K562 (cell line): ENCODE measurements at regions not wholly inside any gene's neighbourhood (a gene's known extent, or its start where the extent isn't known, plus 50 kb on each side); places are given as distances from the start of the nearest gene placed in this dataset.

Experiments used
- ATAC-seq: fragments of 200-7000 bp; cut with Tn5 transposase; 3 replicates; pipeline ENCODE4 v1.9.1; 2020; ENCODE audit warnings: moderate library complexity
- BruUV-seq: library from RNA; stranded (reverse); fragments of 400-500 nt; replicated peaks from 2 replicates; lab custom pipeline; 2021; lab: Mats Ljungman, UMichigan
- CTCF ChIA-PET: fragments of 300-600 bp; formaldehyde crosslinking; extraction: SDS; loops from one replicate; lab custom pipeline; 2021; ENCODE audit warnings: low intra/inter-chr PET ratio; lab: Yijun Ruan, JAX
- POLR2A ChIA-PET: fragments of 300-600, 350-650 bp; sonication (Branson Sonifier 250); formaldehyde crosslinking; extraction: SDS; loops from one replicate; lab custom pipeline; 2021; ENCODE audit warnings: antibody characterized with exemption, inconsistent platforms; lab: Yijun Ruan, JAX
- DNase-seq, 4 experiments: peaks; one replicate each; pipeline versions ENCODE4 v3.0.0 to v3.0.0-alpha.2; 2011 to 2018; ENCODE audit warnings: low spot score in 3 of 4, mixed read lengths in 3 of 4; ENCODE audit errors: extremely low read depth in 1 of 4
- FAIRE-seq: peaks from 2 replicates; lab custom pipeline; 2011; peaks lifted over from hg19 to GRCh38; lab: Jason Lieb, UNC
- H2AFZ ChIP-seq: 2 replicates; pipeline ENCODE4 v1.6.0; 2011; ENCODE audit warnings: low read depth, low read length, control low read depth, inconsistent platforms
- H3K27ac ChIP-seq: fragments of 200-600 bp; 3 replicates; pipeline ENCODE4 v1.8.0; 2011; ENCODE audit warnings: low read depth, mild to moderate bottlenecking, control low read depth, inconsistent platforms, low read length, moderate library complexity, mixed read lengths; ENCODE audit errors: extremely low read depth
- H3K27me3 ChIP-seq, 2 experiments: fragments of 300-600 bp in 1 of 2; 2 replicates in 1 of 2; 3 replicates in 1 of 2; pipeline versions ENCODE4 v1.6.0 to v1.8.0; 2011; ENCODE audit warnings: inconsistent platforms in 2 of 2, low read length in 2 of 2, mild to moderate bottlenecking in 1 of 2, mixed read lengths in 1 of 2, moderate library complexity in 1 of 2; ENCODE audit not compliant: control insufficient read depth in 2 of 2, insufficient read depth in 2 of 2
- H3K36me3 ChIP-seq: fragments of 300-600 bp; 3 replicates; pipeline ENCODE4 v1.8.0; 2011; ENCODE audit warnings: mild to moderate bottlenecking, low read length, inconsistent platforms; ENCODE audit not compliant: control insufficient read depth, insufficient read depth
- H3K4me1 ChIP-seq, 2 experiments: fragments of 200-600 bp in 1 of 2; replicated peaks in 1 of 2; 2 replicates in 1 of 2; 3 replicates in 1 of 2; pipeline versions ENCODE4 v1.5.1 to v1.8.0; 2011; ENCODE audit warnings: inconsistent platforms in 2 of 2, low read length in 2 of 2, mild to moderate bottlenecking in 1 of 2, mixed read lengths in 1 of 2, moderate library complexity in 1 of 2; ENCODE audit not compliant: control insufficient read depth in 2 of 2, insufficient read depth in 2 of 2
- H3K4me2 ChIP-seq: 2 replicates; pipeline ENCODE4 v1.6.1; 2011; ENCODE audit warnings: low read length, control low read depth, inconsistent platforms, mixed read lengths; ENCODE audit not compliant: insufficient read depth
- H3K4me3 ChIP-seq: fragments of 200-600 bp; sonication (generic), shearing (Covaris generic); 2 replicates; pipeline ENCODE4 v1.5.1; 2016; ENCODE audit warnings: control low read depth, inconsistent platforms
- H3K79me2 ChIP-seq: fragments of 200-600 bp; 3 replicates; pipeline ENCODE4 v1.8.0; 2011; ENCODE audit warnings: low read length, inconsistent platforms; ENCODE audit not compliant: control insufficient read depth, insufficient read depth
- H3K9ac ChIP-seq, 2 experiments: 2 replicates each; pipeline versions ENCODE4 v1.6.0 to v1.6.1; 2011; ENCODE audit warnings: low read depth in 2 of 2, low read length in 2 of 2, control low read depth in 1 of 2, inconsistent platforms in 1 of 2, mild to moderate bottlenecking in 1 of 2, mixed read lengths in 1 of 2; ENCODE audit not compliant: insufficient read depth in 1 of 2
- H3K9me1 ChIP-seq: one replicate; pipeline ENCODE4 v1.6.0; 2011; ENCODE audit warnings: inconsistent platforms, mild to moderate bottlenecking, low read length, moderate library complexity; ENCODE audit not compliant: control insufficient read depth, insufficient read depth
- H3K9me3 ChIP-seq: replicated peaks from 2 replicates; pipeline ENCODE4 v1.5.1; 2011; ENCODE audit warnings: low read depth, low read length, inconsistent platforms; ENCODE audit not compliant: control insufficient read depth, insufficient read depth
- H4K20me1 ChIP-seq: replicated peaks from 2 replicates; pipeline ENCODE4 v1.6.1; 2011; ENCODE audit warnings: low read length, inconsistent platforms, mixed read lengths; ENCODE audit not compliant: control insufficient read depth, insufficient read depth
- CHD2 ChIP-seq: IDR thresholded peaks from 2 replicates; pipeline ENCODE4 v1.6.1; 2011; ENCODE audit warnings: low read depth, low read length
- CSDE1 ChIP-seq, 2 experiments: fragments of 450-650 bp; IDR thresholded peaks; 2 replicates each; pipeline ENCODE4 v1.6.1; 2016; ENCODE audit warnings: mild to moderate bottlenecking in 1 of 2
- HMGN3 ChIP-seq: IDR thresholded peaks from 2 replicates; pipeline ENCODE4 v1.6.1; 2011; ENCODE audit warnings: borderline replicate concordance, low read depth, mild to moderate bottlenecking, mixed read lengths, low read length; ENCODE audit not compliant: insufficient read length; ENCODE audit errors: extremely low read depth
- RFX7 ChIP-seq: fragments of 250-450 bp; sonication (Bioruptor Pico); IDR thresholded peaks from 2 replicates; pipeline ENCODE4 v1.5.1; 2021; ENCODE audit warnings: mild to moderate bottlenecking
- YBX1 ChIP-seq: fragments of 450-650 bp; IDR thresholded peaks from 2 replicates; pipeline ENCODE4 v1.7.1; 2016; ENCODE audit warnings: mild to moderate bottlenecking
- WGBS: fragments of 100-300 bp; shearing (Covaris generic); methylation state at CpG from one replicate; pipeline ENCODE4 v1.1.6; 2016; ENCODE audit warnings: low coverage, mixed read lengths; ENCODE audit not compliant: insufficient coverage; ENCODE audit errors: missing lambda C conversion rate; 5-methylcytosine and 5-hydroxymethylcytosine counted together
- in situ Hi-C: fragments of 300-500 bp; cut with MboI; formaldehyde crosslinking; loops from 4 replicates; pipeline ENCODE4 v1.15.0; 2018; ENCODE audit warnings: inconsistent platforms, mixed read lengths
- intact Hi-C: fragments of 100-400 bp; cut with micrococcal nuclease; formaldehyde crosslinking; loops from 2 replicates; pipeline ENCODE4 v1.14.2; 2022
- TF ChIP-seq, protein P1 (sequence below), 2 experiments: IDR thresholded peaks in 1 of 2; conservative IDR thresholded peaks in 1 of 2; 2 replicates each; pipeline ENCODE4 v1.6.1; 2016; ENCODE audit warnings: low read depth in 2 of 2, mild to moderate bottlenecking in 1 of 2, missing compliant biosample characterization in 1 of 2, missing genetic modification characterization in 1 of 2, moderate library complexity in 1 of 2

- no peaks in the 10 kb centered on the region for H3K79me2 ChIP-seq
- no peak for DNase-seq
- H3K9ac ChIP-seq: no peak overlapping the region
Observed at GRCh38 chr2:145012806-145013205, 492.9 kb upstream of the ZEB2 start.

GRCh38 chr2:145012214-145012670 lies 492.3 kb upstream of the ZEB2 start:
- H2AFZ ChIP-seq: peak overlapping the region; percentile 70
- H3K27me3 ChIP-seq: no peaks in the 10 kb centered on the region; a peak in 1 of 5 replicates
- H3K36me3 ChIP-seq: no peaks in the 10 kb centered on the region
- no peaks in the 10 kb centered on the region for H4K20me1 ChIP-seq
- 33% methylated on average over 4 of the region's 4 CpGs for WGBS
- H3K9ac ChIP-seq: no peak overlapping the region
- intact Hi-C loops (no loop called here), in situ Hi-C loops (no loop called here)
- FAIRE-seq (no peak), DNase-seq (no peak), ATAC-seq (no peak)
- H3K79me2 ChIP-seq: no peaks in the 10 kb centered on the region
- H3K4me2 ChIP-seq: no peak overlapping the region; the same call in 1 of the 2 replicates
- POLR2A ChIA-PET: interaction anchor here (1.4 kb wide), 1 partner anchor 18 kb away, joined by 6 read pairs; no protein-coding TSS in a partner anchor
- no TSS peak for BruUV-seq
- H3K4me1 ChIP-seq: no peaks in the 10 kb centered on the region
- no peaks in the 10 kb centered on the region for H3K9me3 ChIP-seq
- H3K4me3 ChIP-seq: no peak overlapping the region
- TF ChIP-seq, protein P1, sequence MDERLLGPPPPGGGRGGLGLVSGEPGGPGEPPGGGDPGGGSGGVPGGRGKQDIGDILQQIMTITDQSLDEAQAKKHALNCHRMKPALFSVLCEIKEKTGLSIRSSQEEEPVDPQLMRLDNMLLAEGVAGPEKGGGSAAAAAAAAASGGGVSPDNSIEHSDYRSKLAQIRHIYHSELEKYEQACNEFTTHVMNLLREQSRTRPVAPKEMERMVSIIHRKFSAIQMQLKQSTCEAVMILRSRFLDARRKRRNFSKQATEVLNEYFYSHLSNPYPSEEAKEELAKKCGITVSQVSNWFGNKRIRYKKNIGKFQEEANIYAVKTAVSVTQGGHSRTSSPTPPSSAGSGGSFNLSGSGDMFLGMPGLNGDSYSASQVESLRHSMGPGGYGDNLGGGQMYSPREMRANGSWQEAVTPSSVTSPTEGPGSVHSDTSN (CRISPR knock-in tag; IDR thresholded peaks at IDR 0.05; ENCODE audit: low read depth): no peak
- TF ChIP-seq, protein P1 (tag; conservative IDR thresholded peaks at IDR 0.05; ENCODE audit: low read depth): 0 out of 2 replicates have a peak, but pooled peaks have one; percentile 14
- TF ChIP-seq CSDE1 (IDR thresholded peaks at IDR 0.05): no peak
- no peaks in the 10 kb centered on the region for H3K9me1 ChIP-seq
- H3K27ac ChIP-seq: no peak overlapping the region
- CTCF ChIA-PET: no interaction called here

More at GRCh38 chr2:145012806-145013205, 492.9 kb upstream of the ZEB2 start:
- ATAC-seq: no peak
- no peaks in the 10 kb centered on the region for H3K36me3 ChIP-seq
- no peaks in the 10 kb centered on the region for H3K9me1 ChIP-seq
- no peak overlapping the region for H3K27ac ChIP-seq
- FAIRE-seq: no peak
- H3K9me3 ChIP-seq: no peaks in the 10 kb centered on the region
- POLR2A ChIA-PET: interaction anchor here (0.6 to 1.4 kb wide), 2 partner anchors 19 to 636 kb away, joined by 4 to 6 read pairs; no protein-coding TSS in a partner anchor
- intact Hi-C loops (no loop called here), in situ Hi-C loops (no loop called here)
- CTCF ChIA-PET: no interaction called here
- no peak overlapping the region for H3K4me3 ChIP-seq
- H4K20me1 ChIP-seq: no peaks in the 10 kb centered on the region
- no peak overlapping the region for H2AFZ ChIP-seq
- 36% methylated on average over 3 of the region's 3 CpGs for WGBS
- no peaks in the 10 kb centered on the region for H3K4me1 ChIP-seq
- BruUV-seq: no TSS peak
- TF ChIP-seq HMGN3 (no peak), RFX7 (CRISPR knock-in tag) (no peak), CHD2 (no peak), YBX1 (no peak)
- no peak overlapping the region for H3K4me2 ChIP-seq
- H3K27me3 ChIP-seq: no peaks in the 10 kb centered on the region; a peak in 1 of 5 replicates
